B cell (primary cell): ENCODE measurements at regions not wholly inside any gene's neighbourhood (a gene's known extent, or its start where the extent isn't known, plus 50 kb on each side); places are given as distances from the start of the nearest gene placed in this dataset.

Experiments used
- ATAC-seq: fragments of 200-7000 bp; cut with Tn5 transposase; one replicate; pipeline ENCODE4 v1.10.0; 2021; ENCODE audit warnings: low read depth, mild to moderate bottlenecking, moderate number of reproducible peaks, moderate library complexity
- CTCF ChIA-PET: fragments of 350-600 bp; sonication (Branson Sonifier 250); formaldehyde crosslinking; loops from one replicate; lab custom pipeline; 2021; ENCODE audit warnings: antibody characterized with exemption, inconsistent platforms; lab: Charles Lee
- POLR2A ChIA-PET: fragments of 350-600 bp; sonication (Branson Sonifier 250); formaldehyde crosslinking; loops from one replicate; lab custom pipeline; 2021; ENCODE audit warnings: antibody characterized with exemption; lab: Charles Lee
- DNase-seq: peaks from one replicate; pipeline ENCODE4 v3.0.0; 2013
- H2AFZ ChIP-seq: 2 replicates; pipeline ENCODE4 v1.6.1; 2012; ENCODE audit warnings: mild to moderate bottlenecking, low read depth, low read length; ENCODE audit not compliant: insufficient read depth, poor library complexity, severe bottlenecking
- H3K27ac ChIP-seq, 2 donors: 1 replicate in 1 of 2; 2 replicates in 1 of 2; pipeline ENCODE4 v1.5.1; 2012 to 2013; ENCODE audit warnings: low read length in 2 of 2, mild to moderate bottlenecking in 2 of 2, moderate library complexity in 1 of 2
- H3K27me3 ChIP-seq, 4 experiments: fragments of 200-600 bp in 1 of 4; sonication (generic) in 1 of 4; replicated peaks in 1 of 4; 1 replicate in 2 of 4; 2 replicates in 2 of 4; pipeline versions ENCODE4 v1.6.1 to v1.7.0; 2013 to 2016; ENCODE audit warnings: low read length in 3 of 4, mild to moderate bottlenecking in 2 of 4, mixed read lengths in 1 of 4, moderate library complexity in 1 of 4; ENCODE audit not compliant: insufficient read depth in 4 of 4, control insufficient read depth in 3 of 4; ENCODE audit errors: control extremely low read depth in 1 of 4
- H3K36me3 ChIP-seq, 2 experiments: replicated peaks in 1 of 2; 1 replicate in 1 of 2; 2 replicates in 1 of 2; pipeline versions ENCODE4 v1.6.1 to v1.7.1; 2013; ENCODE audit warnings: low read length in 1 of 2; ENCODE audit not compliant: insufficient read depth in 2 of 2, control insufficient read depth in 1 of 2; ENCODE audit errors: control extremely low read depth in 1 of 2, extremely low read depth in 1 of 2
- H3K4me1 ChIP-seq, 2 donors: fragments of 200-600 bp in 1 of 2; sonication (generic) in 1 of 2; 1 replicate in 1 of 2; 2 replicates in 1 of 2; pipeline versions ENCODE4 v1.5.1 to v1.6.1; 2013 to 2017; ENCODE audit warnings: low read length in 2 of 2; ENCODE audit not compliant: control insufficient read depth in 2 of 2, insufficient read depth in 2 of 2
- H3K4me2 ChIP-seq: replicated peaks from 2 replicates; pipeline ENCODE3; 2012; ENCODE audit warnings: mild to moderate bottlenecking, low read depth, low read length; ENCODE audit not compliant: poor library complexity, severe bottlenecking
- H3K4me3 ChIP-seq, 5 experiments: fragments of 200-600 bp in 1 of 5; sonication (generic) in 1 of 5; 1 replicate in 3 of 5; 2 replicates in 2 of 5; pipeline versions ENCODE4 v1.5.1 to v1.7.0; 2011 to 2016; ENCODE audit warnings: low read length in 4 of 5, mild to moderate bottlenecking in 4 of 5, low read depth in 2 of 5, control low read depth in 1 of 5, moderate library complexity in 1 of 5; ENCODE audit not compliant: insufficient read depth in 1 of 5; ENCODE audit errors: control extremely low read depth in 1 of 5, extremely low read depth in 1 of 5
- H3K79me2 ChIP-seq: fragments of 200-600 bp; sonication (generic); one replicate; pipeline ENCODE4 v1.6.0; 2016; ENCODE audit warnings: low read length; ENCODE audit not compliant: control insufficient read depth, insufficient read depth
- H3K9ac ChIP-seq: fragments of 200-600 bp; sonication (generic); 2 replicates; pipeline ENCODE4 v1.6.1; 2017; ENCODE audit warnings: mild to moderate bottlenecking, low read length, moderate library complexity
- H3K9me3 ChIP-seq, 3 donors: one replicate each; pipeline versions ENCODE4 v1.6.1 to v1.7.1; 2013; ENCODE audit warnings: low read length in 2 of 3; ENCODE audit not compliant: control insufficient read depth in 2 of 3, insufficient read depth in 1 of 3; ENCODE audit errors: control extremely low read depth in 1 of 3
- H4K20me1 ChIP-seq: 2 replicates; pipeline ENCODE4 v1.6.0; 2012; ENCODE audit warnings: mild to moderate bottlenecking, low read length; ENCODE audit not compliant: insufficient read depth, control insufficient read depth, poor library complexity, severe bottlenecking
- H3K27ac Mint-ChIP-seq: one replicate; pipeline ENCODE4 v1.8.0; 2021; ENCODE audit warnings: mixed read lengths
- H3K27me3 Mint-ChIP-seq: one replicate; pipeline ENCODE4 v1.8.0; 2021; ENCODE audit warnings: mixed read lengths
- H3K4me1 Mint-ChIP-seq: one replicate; pipeline ENCODE4 v1.8.0; 2021; ENCODE audit warnings: mixed read lengths
- H3K4me3 Mint-ChIP-seq: one replicate; pipeline ENCODE4 v1.8.0; 2021; ENCODE audit warnings: mixed read lengths
- H3K9me3 Mint-ChIP-seq: one replicate; pipeline ENCODE4 v1.8.0; 2022; ENCODE audit warnings: mixed read lengths; ENCODE audit not compliant: insufficient read depth
- CTCF ChIP-seq: fragments of 200-600 bp; IDR thresholded peaks from one replicate; pipeline ENCODE4 v1.8.0; 2022; ENCODE audit warnings: antibody characterized with exemption, mild to moderate bottlenecking
- EZH2 ChIP-seq: IDR thresholded peaks from 2 replicates; pipeline ENCODE4 v1.6.1; 2012; ENCODE audit warnings: borderline replicate concordance, low read depth, mild to moderate bottlenecking, moderate library complexity, low read length; ENCODE audit not compliant: insufficient read depth, poor library complexity, severe bottlenecking
- WGBS: methylation state at CpG from one replicate; pipeline ENCODE4 v1.1.5; 2013; ENCODE audit warnings: missing lambda C conversion rate; ENCODE audit not compliant: insufficient coverage; 5-methylcytosine and 5-hydroxymethylcytosine counted together
- intact Hi-C: fragments of 100-400 bp; cut with micrococcal nuclease; formaldehyde crosslinking; loops from one replicate; pipeline ENCODE4 v1.10.0; 2022

GRCh38 chr14:35459776-35460175 lies 55.2 kb upstream of the NFKBIA start:
- Mint-ChIP-seq H3K27ac (no peak overlapping the region), H3K4me3 (no peak overlapping the region), H3K9me3 (peaks cover 8% of the 10 kb centered on the region), H3K4me1 (no peaks in the 10 kb centered on the region), H3K27me3 (peaks cover 16% of the 10 kb centered on the region)
- H3K27ac ChIP-seq, result no peak overlapping the region
- peaks cover 0 to 15% (median 15%) of the 10 kb centered on the region in 3 donors for H3K9me3 ChIP-seq
- H2AFZ ChIP-seq, result no peak overlapping the region
- H3K4me2 ChIP-seq, result no peak overlapping the region
- H3K9ac ChIP-seq, result no peak overlapping the region
- no peaks in the 10 kb centered on the region for H3K79me2 ChIP-seq
- no peak for ATAC-seq
- H3K4me1 ChIP-seq, result no peaks in the 10 kb centered on the region
- no peak overlapping the region for H3K4me3 ChIP-seq
- CTCF ChIA-PET, result no interaction called here
- intact Hi-C loops, result no loop called here
- DNase-seq, result no peak
- TF ChIP-seq EZH2 (no peak), CTCF (no peak)
- 83% methylated on average over 1 of the region's 3 CpGs for WGBS
- POLR2A ChIA-PET, result no interaction called here
- H4K20me1 ChIP-seq, result no peaks in the 10 kb centered on the region
- H3K27me3 ChIP-seq, result peaks cover 0 to 6% (median 4%) of the 10 kb centered on the region in 4 experiments
- no peaks in the 10 kb centered on the region for H3K36me3 ChIP-seq

- H3K4me2 ChIP-seq, result no peak overlapping the region
- ATAC-seq (no peak), DNase-seq (no peak)
- CTCF ChIA-PET, result interaction anchor here (1.2 kb wide), 1 partner anchor 9 kb away, joined by 3 read pairs; no protein-coding TSS in a partner anchor
- intact Hi-C loops, result no loop called here
- POLR2A ChIA-PET, result no interaction called here
- H3K4me1 ChIP-seq, result no peaks in the 10 kb centered on the region
- no peak overlapping the region for H3K27ac ChIP-seq
- no peaks in the 10 kb centered on the region for H4K20me1 ChIP-seq
- H3K27me3 ChIP-seq, result peaks cover 0 to 12% (median 2%) of the 10 kb centered on the region in 4 experiments
- TF ChIP-seq EZH2 (no peak), CTCF (no peak)
- H2AFZ ChIP-seq, result no peak overlapping the region
- H3K79me2 ChIP-seq, result no peaks in the 10 kb centered on the region
- peaks cover 0 to 1% (median 0%) of the 10 kb centered on the region in 3 donors for H3K9me3 ChIP-seq
- Mint-ChIP-seq H3K4me3 (no peak overlapping the region), H3K4me1 (no peaks in the 10 kb centered on the region), H3K9me3 (no peaks in the 10 kb centered on the region), H3K27me3 (peaks cover 42% of the 10 kb centered on the region), H3K27ac (no peak overlapping the region)
- no CpG with 5 or more reads among the region's 3 CpGs for WGBS
- no peak overlapping the region for H3K9ac ChIP-seq
- no peak overlapping the region for H3K4me3 ChIP-seq
- H3K36me3 ChIP-seq, result no peaks in the 10 kb centered on the region
Observed at GRCh38 chr14:35470755-35471154, 63.2 kb upstream of the INSM2 start.
